Activated T-cell treated with anti-CD3 and anti-CD28 coated beads for 4 hours (primary cell): ENCODE measurements at regions not wholly inside any gene's neighbourhood (a gene's known extent, or its start where the extent isn't known, plus 50 kb on each side); places are given as distances from the start of the nearest gene placed in this dataset.
A peak's percentile ranks its signal among the peaks of the same experiment; 100 is the strongest.

Experiments
- DNase-seq: peaks from one replicate; pipeline ENCODE4 v3.0.0-alpha.2; 2020

- peak; percentile 7 for DNase-seq
Observed at GRCh38 chr1:221439747-221440501, 302.0 kb downstream of the DUSP10 start.

DNA sequence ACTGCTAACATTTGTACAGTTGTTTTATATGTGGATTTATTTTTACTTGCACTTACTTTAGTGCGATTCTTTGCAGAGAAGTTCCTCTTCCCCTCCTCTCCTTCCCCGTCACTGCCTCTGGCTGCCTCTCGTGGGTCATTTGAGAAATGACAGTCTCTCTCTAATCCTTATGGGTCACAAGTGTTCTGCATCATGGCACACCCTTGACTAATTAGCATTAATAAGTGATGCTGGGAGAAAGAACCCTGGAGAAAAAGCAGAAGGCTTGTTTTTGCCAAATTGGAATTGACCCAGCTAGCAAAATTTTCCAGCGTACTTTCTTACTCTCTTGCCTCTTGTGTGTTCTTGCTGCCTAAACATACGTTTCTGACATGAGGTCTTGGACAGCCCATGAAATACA lies 301.2 kb downstream of the DUSP10 start:
- DNase-seq: no peak

DNA sequence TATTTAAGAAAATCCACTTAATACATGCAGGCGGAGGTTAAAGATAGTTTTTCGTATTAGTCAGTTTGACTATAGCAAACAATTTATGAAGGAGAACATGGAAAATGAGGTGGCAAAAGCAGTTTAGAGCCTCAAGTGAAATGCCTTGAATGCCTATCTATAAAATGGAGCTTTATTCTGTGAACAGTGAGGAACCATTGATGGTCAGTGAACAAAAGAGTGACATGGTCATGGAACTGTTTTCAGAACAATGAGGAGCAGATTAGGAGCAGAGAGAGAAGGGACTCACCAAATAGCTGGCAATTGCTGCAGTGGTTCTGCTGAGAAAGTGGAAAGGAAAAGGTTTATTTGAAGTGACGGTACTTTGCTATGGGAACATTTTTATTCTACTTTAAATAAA lies 299.8 kb downstream of the DUSP10 start:
- DNase-seq: no peak

GRCh38 chr1:221444346-221444745 lies 297.5 kb downstream of the DUSP10 start:
- DNase-seq: no peak

DNA sequence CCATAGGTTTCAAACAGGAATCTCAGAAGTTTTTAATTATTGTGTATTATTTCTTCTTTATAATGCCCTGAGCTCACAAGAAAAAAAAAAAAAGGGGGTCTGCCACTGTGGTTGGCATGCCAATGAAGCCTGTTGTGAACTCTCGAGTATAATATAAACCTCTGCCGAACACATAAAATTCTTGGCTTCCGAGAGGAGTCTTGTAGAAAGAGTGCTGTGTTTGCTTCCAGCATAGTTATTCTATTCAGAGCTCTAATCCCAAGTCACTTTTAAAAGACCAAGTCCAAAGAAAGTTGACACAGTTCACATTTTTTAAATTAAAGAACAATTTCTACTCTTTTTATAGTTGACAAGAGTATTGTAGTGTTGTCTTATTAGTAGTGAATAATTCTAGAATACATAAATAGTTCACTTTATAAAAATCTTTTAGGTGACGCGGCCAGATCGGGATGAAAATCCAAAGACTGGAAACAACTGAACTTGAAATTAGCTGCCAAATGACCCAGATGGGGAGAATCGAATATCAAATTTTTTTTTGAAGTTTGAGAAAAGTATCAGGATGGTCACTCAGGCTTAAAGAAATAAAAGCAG lies 293.2 kb downstream of the DUSP10 start:
- DNase-seq: no peak

DNA sequence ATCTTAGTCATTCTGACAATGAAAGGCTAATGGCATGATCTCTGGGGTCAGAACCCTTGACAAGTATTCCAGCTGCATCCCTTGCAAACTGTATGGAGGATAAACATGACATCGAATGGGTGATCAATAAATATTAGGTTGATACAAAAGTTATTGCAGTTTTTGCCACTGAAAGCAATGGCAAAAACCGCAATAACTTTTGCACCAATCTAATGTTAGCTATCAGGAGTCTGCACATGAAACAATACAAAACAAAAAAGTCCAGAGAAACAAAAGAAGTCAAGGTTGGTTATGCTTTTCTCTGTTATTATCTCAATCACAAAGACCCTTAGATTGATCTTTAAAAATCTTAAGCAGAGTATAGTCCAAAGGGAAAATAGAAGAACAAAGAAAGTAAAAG lies 292.7 kb downstream of the DUSP10 start:
- no peak for DNase-seq

DNA sequence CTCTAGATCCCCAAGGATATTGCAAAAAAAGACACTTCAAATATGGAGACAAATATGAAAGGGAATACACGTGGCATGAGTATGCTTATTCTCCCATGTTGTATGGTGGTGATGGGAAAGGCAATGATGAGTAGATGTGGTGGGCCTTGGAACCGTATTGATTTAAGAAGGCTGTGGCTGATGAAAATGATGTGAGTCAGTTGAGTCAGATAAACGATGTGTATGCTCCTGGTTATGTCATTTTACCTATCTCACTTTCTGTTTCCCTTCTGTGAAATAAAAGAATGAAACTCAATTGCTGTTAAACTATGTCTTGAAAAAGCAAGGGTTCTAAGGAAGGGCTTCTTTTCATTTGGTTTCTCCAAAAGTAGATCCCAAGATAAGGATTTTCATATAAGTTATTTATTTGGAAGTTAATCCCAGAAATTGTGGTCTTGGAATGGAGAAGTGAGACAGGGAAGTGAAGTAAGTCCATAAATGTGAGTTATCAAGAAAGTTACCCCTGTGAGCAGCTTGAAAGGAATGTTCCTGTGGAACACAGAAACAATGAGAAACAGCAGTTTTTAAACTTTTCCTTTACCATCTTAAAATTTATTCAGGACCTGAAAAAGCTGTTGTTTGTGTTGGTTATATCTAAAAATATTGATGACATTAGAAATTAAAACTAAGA lies 292.0 kb downstream of the DUSP10 start:
- DNase-seq: no peak

GRCh38 chr1:221451741-221452140 lies 290.1 kb downstream of the DUSP10 start:
- DNase-seq: no peak

DNA sequence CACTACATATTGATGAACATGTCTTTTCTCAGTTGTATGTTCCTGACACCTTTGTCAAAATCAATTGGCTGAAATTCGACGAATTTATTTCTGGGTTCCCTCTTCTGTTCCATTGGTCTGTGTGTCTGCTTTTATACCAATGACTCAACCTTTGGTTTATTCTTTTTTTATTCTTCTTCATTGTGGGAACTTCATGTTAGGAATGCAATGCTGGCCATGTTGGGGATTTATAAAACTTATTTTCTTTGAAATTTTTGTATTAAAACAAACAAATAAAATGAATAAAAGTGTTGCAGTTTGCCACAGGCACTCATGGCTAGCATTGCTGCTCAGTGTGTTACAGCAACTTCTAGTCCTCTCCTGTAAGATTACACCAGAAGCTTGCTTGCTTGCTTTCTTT lies 287.8 kb downstream of the DUSP10 start:
- no peak for DNase-seq

DNA sequence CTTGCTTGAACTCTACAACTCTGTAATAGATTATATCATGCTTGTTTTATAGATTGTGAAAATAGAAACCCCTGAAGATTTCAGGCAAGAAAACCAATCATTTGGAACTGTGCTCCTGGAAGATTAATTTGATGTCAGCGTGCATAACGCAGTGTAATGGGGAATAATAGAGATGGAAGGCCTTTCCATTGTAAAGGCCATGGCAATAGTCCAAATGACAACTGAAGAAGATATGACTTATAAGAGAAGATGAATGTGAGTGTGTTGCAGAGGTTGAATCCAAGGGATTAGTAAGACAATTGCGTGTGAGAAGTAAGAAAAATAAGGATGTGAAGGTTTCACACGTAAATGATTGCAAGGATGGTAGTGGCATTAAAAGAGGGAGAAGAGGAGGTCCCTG lies 285.0 kb downstream of the DUSP10 start:
- no peak for DNase-seq

GRCh38 chr1:221457685-221458446 lies 284.0 kb downstream of the DUSP10 start:
- DNase-seq: no peak

GRCh38 chr1:221458447-221459156 lies 283.3 kb downstream of the DUSP10 start:
- no peak for DNase-seq

DNA sequence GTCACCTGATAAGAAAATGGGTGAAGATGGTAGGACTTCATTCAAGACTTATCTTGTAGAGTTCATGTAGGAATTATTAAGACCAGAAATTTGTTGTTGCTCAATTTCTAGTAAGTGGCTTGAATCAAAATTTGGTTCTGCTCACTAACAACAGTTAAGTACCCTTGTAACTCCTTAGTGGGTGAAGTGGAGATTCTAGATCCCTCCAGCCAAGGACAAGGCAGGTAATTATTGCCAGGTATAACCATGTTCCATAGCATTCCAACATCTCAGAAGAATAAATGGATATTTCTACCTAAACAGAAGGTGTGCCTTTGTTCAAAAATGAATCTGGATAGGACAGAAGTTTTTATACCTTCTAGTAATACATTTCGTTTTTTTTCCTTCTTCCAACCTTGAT lies 282.3 kb downstream of the DUSP10 start:
- DNase-seq: no peak

- no peak for DNase-seq
Observed at GRCh38 chr1:221462345-221462744, 279.5 kb downstream of the DUSP10 start.

GRCh38 chr1:221468546-221468945 lies 273.3 kb downstream of the DUSP10 start:
- no peak for DNase-seq

DNA sequence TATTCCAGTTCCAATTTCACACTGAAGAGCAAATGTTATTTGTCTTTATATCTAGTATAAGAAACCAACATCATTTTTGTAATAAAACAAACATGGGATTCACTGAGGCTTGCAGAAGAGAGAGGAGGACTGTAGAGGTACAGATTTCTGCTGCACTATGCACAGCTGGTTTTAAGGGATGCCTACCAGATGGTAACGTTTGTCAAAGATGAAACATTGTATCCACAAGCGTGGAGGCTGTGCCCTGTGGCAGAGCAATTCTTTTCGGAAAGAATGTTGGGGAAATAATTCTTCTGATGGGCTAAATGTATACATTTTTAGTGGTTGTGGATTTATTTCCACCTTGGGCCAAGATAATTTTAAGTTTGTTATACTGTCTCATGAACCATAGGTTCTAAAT lies 272.4 kb downstream of the DUSP10 start:
- no peak for DNase-seq

GRCh38 chr1:221470000-221470698 lies 271.7 kb downstream of the DUSP10 start:
- no peak for DNase-seq

GRCh38 chr1:221473411-221473810 lies 268.5 kb downstream of the DUSP10 start:
- no peak for DNase-seq

GRCh38 chr1:221477252-221477651 lies 264.6 kb downstream of the DUSP10 start:
- DNase-seq: no peak

GRCh38 chr1:221478050-221478949 lies 263.6 kb downstream of the DUSP10 start:
- DNase-seq: peak; percentile 31
